ENCODE measurements at regions not wholly inside any gene's neighbourhood (a gene's known extent, or its start where the extent isn't known, plus 50 kb on each side); places are given as distances from the start of the nearest gene placed in this dataset.

- no peak for TF ChIP-seq POLR2A (IDR thresholded peaks at IDR 0.05)
- TF ChIP-seq CTCF (IDR thresholded peaks at IDR 0.05) = no peak
- intact Hi-C loops (cut with DNase I) = no loop called here
- Histone ChIP-seq H3K36me3 (replicated peaks in 1 of 2) (no peaks in the 10 kb centered on the region), H3K9me3 (replicated peaks in 1 of 3) (no peaks in the 10 kb centered on the region), H3K4me3 (no peak overlapping the region), H3K27me3 (no peaks in the 10 kb centered on the region), H3K4me1 (replicated peaks in 1 of 2) (no peaks in the 10 kb centered on the region), H3K27ac (no peak overlapping the region)
- no peak for DNase-seq
Measured at GRCh38 chr2:146665800-146666199, 1179.0 kb upstream of the ACVR2A start.

GRCh38 chr2:146661473-146662096 lies 1183.2 kb upstream of the ACVR2A start:
- TF ChIP-seq CTCF (IDR thresholded peaks at IDR 0.05) (peak in 3 of 6 experiments; percentile 22 to 50 (median 40)), POLR2A (IDR thresholded peaks at IDR 0.05) (no peak)
- intact Hi-C loops (cut with DNase I) = no loop called here
- no peak for DNase-seq
- no peaks in the 10 kb centered on the region for H3K27me3 ChIP-seq
- H3K27ac ChIP-seq = no peak overlapping the region
- no peaks in the 10 kb centered on the region for H3K4me1 ChIP-seq (replicated peaks in 1 of 2)
- H3K4me3 ChIP-seq = no peak overlapping the region
- no peaks in the 10 kb centered on the region for H3K9me3 ChIP-seq (replicated peaks in 1 of 3)
- no peaks in the 10 kb centered on the region for H3K36me3 ChIP-seq (replicated peaks in 1 of 2)

- Histone ChIP-seq H3K9me3 (replicated peaks in 1 of 3) (no peaks in the 10 kb centered on the region), H3K36me3 (replicated peaks in 1 of 2) (no peaks in the 10 kb centered on the region), H3K27me3 (no peaks in the 10 kb centered on the region), H3K27ac (no peak overlapping the region), H3K4me1 (replicated peaks in 1 of 2) (no peaks in the 10 kb centered on the region), H3K4me3 (no peak overlapping the region)
- DNase-seq = no peak
- 77 to 89% (median 86%) methylated on average over 1 of the region's 1 CpG for WGBS, 4 donors
- TF ChIP-seq POLR2A (IDR thresholded peaks at IDR 0.05) (no peak), CTCF (IDR thresholded peaks at IDR 0.05) (no peak)
- intact Hi-C loops (cut with DNase I) = no loop called here
Measured at GRCh38 chr2:146659976-146660375, 1184.9 kb upstream of the ACVR2A start.

GRCh38 chr2:146652311-146652710 lies 1192.5 kb upstream of the ACVR2A start:
- H3K4me1 ChIP-seq (replicated peaks in 1 of 2) = no peaks in the 10 kb centered on the region
- no peaks in the 10 kb centered on the region for H3K36me3 ChIP-seq (replicated peaks in 1 of 2)
- WGBS, 4 donors = 45 to 73% (median 64%) methylated on average over 2 of the region's 2 CpGs
- H3K27ac ChIP-seq = no peak overlapping the region
- no peak for TF ChIP-seq CTCF (IDR thresholded peaks at IDR 0.05)
- intact Hi-C loops (cut with DNase I) = no loop called here
- no peak for DNase-seq
- H3K9me3 ChIP-seq (replicated peaks in 1 of 3) = no peaks in the 10 kb centered on the region
- no peaks in the 10 kb centered on the region for H3K27me3 ChIP-seq
- no peak overlapping the region for H3K4me3 ChIP-seq
